ENCODE measurements at regions not wholly inside any gene's neighbourhood (a gene's known extent, or its start where the extent isn't known, plus 50 kb on each side); places are given as distances from the start of the nearest gene placed in this dataset.

DNA sequence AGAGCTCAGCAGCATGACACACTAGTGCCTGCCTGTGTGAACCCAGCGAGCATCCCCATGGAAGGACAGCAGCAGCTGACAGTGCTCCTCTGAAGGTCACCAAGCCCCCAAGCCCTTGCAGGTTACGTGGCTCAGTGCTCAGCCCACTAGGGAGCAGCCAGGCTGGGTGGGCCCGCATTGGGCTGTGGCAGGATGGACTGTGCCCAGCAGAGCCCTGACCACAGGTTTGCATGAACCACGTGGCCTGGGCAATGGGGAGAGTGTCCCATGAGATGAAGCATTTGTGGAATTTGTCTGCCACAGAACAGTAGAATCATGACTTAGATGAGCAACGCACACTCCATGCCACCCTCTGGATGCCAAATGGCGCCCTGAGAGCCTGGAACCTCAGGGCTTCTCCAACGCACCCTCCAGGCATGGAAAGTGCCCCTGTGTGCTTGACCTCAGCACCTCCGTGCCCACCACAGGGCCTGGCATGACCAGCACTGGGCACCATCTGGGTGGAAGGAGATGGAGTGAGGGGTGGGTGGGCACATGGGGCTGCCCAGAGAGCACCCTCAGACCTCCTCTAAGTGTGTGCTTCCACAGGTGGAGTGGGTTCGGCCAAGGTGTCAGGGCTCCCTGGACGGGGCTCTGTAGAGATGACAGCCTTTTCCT lies 216.1 kb upstream of the RAB6C start:
- DNase-seq: no peak
- WGBS, 2 donors: 76 to 78% methylated on average over 7 to 10 of the region's 10 CpGs
- H3K4me3 ChIP-seq: no peak overlapping the region
- no peaks in the 10 kb centered on the region for H3K36me3 ChIP-seq (replicated peaks in 1 of 2; ENCODE audit: insufficient read depth in 1 of 2, low read depth in 2 of 2)
- intact Hi-C loops (cut with DNase I): no loop called here
- no peaks in the 10 kb centered on the region for H3K4me1 ChIP-seq
- TF ChIP-seq, protein P1, sequence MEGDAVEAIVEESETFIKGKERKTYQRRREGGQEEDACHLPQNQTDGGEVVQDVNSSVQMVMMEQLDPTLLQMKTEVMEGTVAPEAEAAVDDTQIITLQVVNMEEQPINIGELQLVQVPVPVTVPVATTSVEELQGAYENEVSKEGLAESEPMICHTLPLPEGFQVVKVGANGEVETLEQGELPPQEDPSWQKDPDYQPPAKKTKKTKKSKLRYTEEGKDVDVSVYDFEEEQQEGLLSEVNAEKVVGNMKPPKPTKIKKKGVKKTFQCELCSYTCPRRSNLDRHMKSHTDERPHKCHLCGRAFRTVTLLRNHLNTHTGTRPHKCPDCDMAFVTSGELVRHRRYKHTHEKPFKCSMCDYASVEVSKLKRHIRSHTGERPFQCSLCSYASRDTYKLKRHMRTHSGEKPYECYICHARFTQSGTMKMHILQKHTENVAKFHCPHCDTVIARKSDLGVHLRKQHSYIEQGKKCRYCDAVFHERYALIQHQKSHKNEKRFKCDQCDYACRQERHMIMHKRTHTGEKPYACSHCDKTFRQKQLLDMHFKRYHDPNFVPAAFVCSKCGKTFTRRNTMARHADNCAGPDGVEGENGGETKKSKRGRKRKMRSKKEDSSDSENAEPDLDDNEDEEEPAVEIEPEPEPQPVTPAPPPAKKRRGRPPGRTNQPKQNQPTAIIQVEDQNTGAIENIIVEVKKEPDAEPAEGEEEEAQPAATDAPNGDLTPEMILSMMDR (IDR thresholded peaks at IDR 0.05): no peak
- TF ChIP-seq POLR2A (IDR thresholded peaks at IDR 0.05): no peak
- H3K9me3 ChIP-seq: no peaks in the 10 kb centered on the region
- H3K27me3 ChIP-seq: no peaks in the 10 kb centered on the region
- no peak for ATAC-seq
- no peak overlapping the region for H3K27ac ChIP-seq

DNA sequence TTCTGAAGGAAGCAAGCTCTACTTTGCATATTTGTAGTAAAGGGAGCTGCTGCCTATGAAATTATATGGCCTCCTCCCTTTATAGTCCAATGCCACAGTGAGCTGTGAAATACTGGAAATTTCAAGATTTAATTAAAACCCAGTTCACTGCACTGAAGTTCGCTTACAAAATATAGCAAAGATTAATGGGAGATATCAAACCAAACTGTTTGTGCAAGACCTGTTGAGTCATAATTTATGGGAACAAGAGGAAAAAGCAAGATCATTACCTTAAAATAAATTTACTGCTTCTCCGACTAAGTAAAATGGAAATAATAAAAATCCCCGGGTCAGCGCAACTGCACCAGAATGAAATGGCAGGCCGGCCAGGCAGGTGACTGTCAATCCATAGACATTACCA lies 215.5 kb upstream of the RAB6C start:
- ATAC-seq (no peak), DNase-seq (no peak)
- no peaks in the 10 kb centered on the region for H3K27me3 ChIP-seq
- H3K27ac ChIP-seq: no peak overlapping the region
- intact Hi-C loops (cut with DNase I): no loop called here
- H3K9me3 ChIP-seq: no peaks in the 10 kb centered on the region
- TF ChIP-seq POLR2A (IDR thresholded peaks at IDR 0.05): no peak
- TF ChIP-seq, protein P1 (IDR thresholded peaks at IDR 0.05): no peak
- 66 to 82% methylated on average over 5 of the region's 5 CpGs for WGBS, 2 donors
- no peak overlapping the region for H3K4me3 ChIP-seq
- H3K36me3 ChIP-seq (replicated peaks in 1 of 2; ENCODE audit: insufficient read depth in 1 of 2, low read depth in 2 of 2): no peaks in the 10 kb centered on the region
- H3K4me1 ChIP-seq: no peaks in the 10 kb centered on the region

DNA sequence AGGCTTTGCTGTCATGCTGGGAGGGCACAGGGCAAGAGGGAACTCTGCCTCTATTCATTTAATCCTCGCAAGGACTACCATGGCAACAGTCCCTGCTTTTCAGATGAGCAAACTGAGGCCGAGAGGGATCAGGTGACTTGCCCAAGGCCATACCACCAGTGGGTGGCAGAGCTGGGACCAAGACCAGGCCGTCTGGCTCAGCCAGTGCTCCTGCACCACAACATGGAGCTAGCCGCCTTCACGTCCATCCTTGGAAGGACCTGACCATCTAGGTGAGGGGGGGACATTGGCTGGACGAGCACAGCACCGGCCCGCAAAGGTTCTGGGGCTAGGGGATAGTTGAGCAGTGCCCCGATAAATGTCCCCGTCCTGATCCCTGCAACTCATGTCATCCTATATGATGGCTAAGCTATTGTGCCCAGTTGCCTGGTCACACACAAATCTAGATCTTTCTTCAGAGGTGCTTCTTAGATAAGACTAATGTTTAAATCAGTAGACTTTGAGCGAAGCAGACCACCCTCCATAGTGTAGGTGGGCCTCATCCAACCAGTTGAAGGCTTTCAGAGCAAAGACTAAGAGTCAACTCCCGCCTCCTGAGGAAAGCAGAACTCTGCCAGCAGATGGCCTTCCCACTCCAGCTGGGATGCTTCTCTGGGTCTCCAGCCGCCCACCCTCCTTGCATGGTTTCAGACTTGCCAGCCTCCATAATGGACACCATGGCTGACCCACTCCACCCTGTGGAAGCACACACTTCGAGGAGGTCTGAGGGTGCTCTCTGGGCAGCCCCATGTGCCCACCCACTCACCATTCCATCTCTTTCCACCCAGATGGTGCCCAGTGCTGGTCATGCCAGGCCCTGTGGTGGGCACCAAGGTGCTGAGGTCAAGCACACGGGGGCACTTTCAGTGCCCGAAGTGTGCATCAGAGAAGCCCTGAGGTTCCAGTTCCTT lies 214.8 kb upstream of the RAB6C start:
- Histone ChIP-seq H3K36me3 (replicated peaks in 1 of 2; ENCODE audit: insufficient read depth in 1 of 2, low read depth in 2 of 2) (no peaks in the 10 kb centered on the region), H3K4me1 (peaks cover 6% of the 10 kb centered on the region), H3K4me3 (no peak overlapping the region), H3K27me3 (no peaks in the 10 kb centered on the region), H3K9me3 (no peaks in the 10 kb centered on the region), H3K27ac (no peak overlapping the region)
- TF ChIP-seq, protein P1 (IDR thresholded peaks at IDR 0.05): peak in 1 of 7 experiments; percentile 12
- TF ChIP-seq POLR2A (IDR thresholded peaks at IDR 0.05): no peak
- intact Hi-C loops (cut with DNase I): no loop called here
- ATAC-seq (no peak), DNase-seq (no peak)
- 78 to 79% methylated on average over 16 of the region's 16 CpGs for WGBS, 2 donors

DNA sequence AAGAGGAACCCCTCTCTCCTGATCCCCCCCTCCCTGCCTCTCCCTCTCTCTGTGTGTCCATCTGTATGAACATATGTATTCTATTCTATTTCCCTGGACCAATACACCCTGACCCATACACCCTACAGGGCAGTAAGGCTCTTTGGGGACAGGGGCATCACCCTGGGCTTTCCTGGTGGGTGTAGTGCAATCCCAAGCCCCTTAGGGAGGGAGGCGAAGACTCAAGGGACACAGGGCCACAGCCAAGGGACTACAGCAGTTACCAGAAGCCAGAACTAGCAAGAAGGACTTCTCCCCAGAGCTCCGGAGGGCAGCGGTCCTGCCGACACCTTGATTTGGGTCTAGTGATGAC lies 214.2 kb upstream of the RAB6C start:
- WGBS, 2 donors: 66% methylated on average over 4 of the region's 4 CpGs; no CpG with 5 or more reads in 1 of the 2 donors
- DNase-seq (no peak), ATAC-seq (no peak)
- TF ChIP-seq, protein P1 (IDR thresholded peaks at IDR 0.05): no peak
- TF ChIP-seq POLR2A (IDR thresholded peaks at IDR 0.05): no peak
- H3K4me3 ChIP-seq: no peak overlapping the region
- no peaks in the 10 kb centered on the region for H3K9me3 ChIP-seq
- H3K4me1 ChIP-seq: peaks cover 6% of the 10 kb centered on the region
- H3K36me3 ChIP-seq (replicated peaks in 1 of 2; ENCODE audit: insufficient read depth in 1 of 2, low read depth in 2 of 2): no peaks in the 10 kb centered on the region
- H3K27me3 ChIP-seq: no peaks in the 10 kb centered on the region
- H3K27ac ChIP-seq: no peak overlapping the region
- intact Hi-C loops (cut with DNase I): no loop called here
